ENCODE measurements at regions not wholly inside any gene's neighbourhood (a gene's known extent, or its start where the extent isn't known, plus 50 kb on each side); places are given as distances from the start of the nearest gene placed in this dataset.

DNA sequence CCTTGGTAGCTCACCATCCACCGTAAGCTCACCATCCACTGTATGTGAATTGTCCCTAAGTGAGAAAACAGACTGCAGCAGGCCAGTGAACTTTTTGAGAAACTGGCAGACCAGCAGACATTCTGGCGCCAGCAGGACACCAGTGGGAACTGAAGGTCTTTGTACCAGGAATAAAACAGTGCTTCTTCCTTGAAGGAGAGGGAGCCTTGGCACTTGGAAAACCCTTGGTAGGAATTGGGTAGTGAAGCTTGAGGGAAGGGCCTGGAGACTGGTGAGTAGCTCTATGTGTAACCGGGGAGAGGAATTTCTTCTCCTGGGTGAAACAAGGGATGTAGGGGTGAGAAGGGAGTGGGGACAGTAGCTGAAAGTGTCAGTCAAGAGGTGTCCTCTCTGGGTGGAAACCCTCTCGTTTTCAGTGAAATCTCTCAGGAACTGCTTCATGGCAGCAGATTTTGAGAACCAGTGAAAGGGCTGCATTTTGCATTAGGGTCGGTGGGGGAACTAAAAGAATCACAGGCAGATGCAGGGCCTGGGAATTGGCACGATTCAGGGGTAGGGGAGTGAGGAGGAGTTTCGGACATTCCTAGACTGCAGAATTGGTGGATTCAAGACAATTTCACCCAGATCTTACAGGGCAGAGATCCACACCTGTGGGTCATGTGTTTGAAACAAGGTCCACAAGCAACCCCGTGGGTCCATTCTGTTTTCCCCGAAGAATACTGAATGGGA is 131.5 kb upstream of the DLX2 start:
- TF ChIP-seq POLR2A (IDR thresholded peaks at IDR 0.05; ENCODE audit: low read length) (no peak), GATA1 (IDR thresholded peaks at IDR 0.05; ENCODE audit: low read depth, low read length) (no peak)
